ENCODE measurements at regions not wholly inside any gene's neighbourhood (a gene's known extent, or its start where the extent isn't known, plus 50 kb on each side); places are given as distances from the start of the nearest gene placed in this dataset.

GRCh38 chr20:57908226-57908625 lies 198.4 kb upstream of the PMEPA1 start:
- TF ChIP-seq CTCF (IDR thresholded peaks at IDR 0.05; ENCODE audit: insufficient read depth, low read depth, low read length) = no peak
- no peak overlapping the region for H3K4me3 ChIP-seq (ENCODE audit: low read depth, low read length)
- DNase-seq (ENCODE audit: low read depth) = no peak

GRCh38 chr20:57907131-57908000 lies 197.6 kb upstream of the PMEPA1 start:
- TF ChIP-seq CTCF (IDR thresholded peaks at IDR 0.05; ENCODE audit: insufficient read depth, low read depth, low read length) = no peak
- no peak for DNase-seq (ENCODE audit: low read depth)
- H3K4me3 ChIP-seq (ENCODE audit: low read depth, low read length) = no peak overlapping the region

- DNase-seq (ENCODE audit: low read depth) = no peak
Measured at GRCh38 chr20:57905448-57905847, 195.6 kb upstream of the PMEPA1 start.

GRCh38 chr20:57904314-57905105 lies 194.7 kb upstream of the PMEPA1 start:
- no peak for DNase-seq (ENCODE audit: low read depth)
- TF ChIP-seq CTCF (IDR thresholded peaks at IDR 0.05; ENCODE audit: insufficient read depth, low read depth, low read length) = no peak
- H3K4me3 ChIP-seq (ENCODE audit: low read depth, low read length) = no peak overlapping the region

More at GRCh38 chr20:57905448-57905847, 195.6 kb upstream of the PMEPA1 start:
- no peak for TF ChIP-seq CTCF (IDR thresholded peaks at IDR 0.05; ENCODE audit: insufficient read depth, low read depth, low read length)
- H3K4me3 ChIP-seq (ENCODE audit: low read depth, low read length) = no peak overlapping the region

- no peak overlapping the region for H3K4me3 ChIP-seq (ENCODE audit: low read depth, low read length)
- DNase-seq (ENCODE audit: low read depth) = peak; percentile 12
- TF ChIP-seq CTCF (IDR thresholded peaks at IDR 0.05; ENCODE audit: insufficient read depth, low read depth, low read length) = no peak
Measured at GRCh38 chr20:57902473-57902872, 192.7 kb upstream of the PMEPA1 start.

- H3K4me3 ChIP-seq (ENCODE audit: low read depth, low read length) = no peak overlapping the region
- DNase-seq (ENCODE audit: low read depth) = no peak
- TF ChIP-seq CTCF (IDR thresholded peaks at IDR 0.05; ENCODE audit: insufficient read depth, low read depth, low read length) = no peak
Measured at GRCh38 chr20:57901526-57901925, 191.7 kb upstream of the PMEPA1 start.
